PC-9 (cell line): ENCODE measurements at regions not wholly inside any gene's neighbourhood (a gene's known extent, or its start where the extent isn't known, plus 50 kb on each side); places are given as distances from the start of the nearest gene placed in this dataset.

ENCODE experiments used
- BruUV-seq: library from RNA; stranded (reverse); fragments of 400-500 nt; replicated peaks from 2 replicates; lab custom pipeline; 2021; lab: Mats Ljungman, UMichigan
- CTCF ChIA-PET: fragments of 300-600 bp; sonication (Branson Sonifier 250); formaldehyde crosslinking; loops from one replicate; lab custom pipeline; 2022; ENCODE audit warnings: antibody characterized with exemption; lab: Charles Lee
- POLR2A ChIA-PET: fragments of 300-600 bp; sonication (Branson Sonifier 250); formaldehyde crosslinking; loops from one replicate; lab custom pipeline; 2022; ENCODE audit warnings: antibody characterized with exemption; ENCODE audit not compliant: unreplicated experiment; lab: Charles Lee
- DNase-seq, 2 experiments: peaks; one replicate each; pipeline versions ENCODE4 v3.0.0 to v3.0.0-alpha.2; 2015 to 2022; ENCODE audit warnings: mixed read lengths in 1 of 2
- H2AFZ ChIP-seq: fragments of 200-600 bp; sonication (generic); 2 replicates; pipeline ENCODE4 v1.8.1; 2017; ENCODE audit warnings: antibody characterized with exemption
- H3F3A ChIP-seq: fragments of 200-600 bp; sonication (generic); 2 replicates; pipeline ENCODE4 v1.8.1; 2017; ENCODE audit warnings: antibody characterized with exemption, mild to moderate bottlenecking, low read depth; ENCODE audit not compliant: insufficient read depth
- H3K27ac ChIP-seq: fragments of 200-600 bp; sonication (generic); 2 replicates; pipeline ENCODE4 v1.6.1; 2016; ENCODE audit warnings: mixed run types
- H3K27me3 ChIP-seq: fragments of 200-600 bp; sonication (generic); 2 replicates; pipeline ENCODE4 v1.6.1; 2016; ENCODE audit warnings: low read depth, mixed run types; ENCODE audit not compliant: insufficient read depth
- H3K36me3 ChIP-seq: fragments of 200-600 bp; sonication (generic); 2 replicates; pipeline ENCODE4 v1.6.1; 2016; ENCODE audit warnings: low read depth, mixed run types
- H3K4me1 ChIP-seq: fragments of 200-600 bp; sonication (generic); replicated peaks from 2 replicates; pipeline ENCODE4 v1.6.1; 2016; ENCODE audit warnings: mixed run types; ENCODE audit not compliant: insufficient read depth
- H3K4me2 ChIP-seq: fragments of 200-600 bp; sonication (generic); 2 replicates; pipeline ENCODE4 v1.6.1; 2017; ENCODE audit warnings: mixed run types
- H3K4me3 ChIP-seq: fragments of 200-600 bp; sonication (generic); 2 replicates; pipeline ENCODE4 v1.6.1; 2016; ENCODE audit warnings: mixed run types
- H3K79me2 ChIP-seq: fragments of 200-600 bp; sonication (generic); 2 replicates; pipeline ENCODE4 v1.6.1; 2017; ENCODE audit warnings: low read depth, mixed run types
- H3K9me2 ChIP-seq: fragments of 200-600 bp; sonication (generic); 2 replicates; pipeline ENCODE4 v1.8.1; 2017; ENCODE audit warnings: mild to moderate bottlenecking; ENCODE audit not compliant: insufficient read depth
- H3K9me3 ChIP-seq: fragments of 200-600 bp; sonication (generic); 2 replicates; pipeline ENCODE4 v1.8.1; 2016; ENCODE audit warnings: low read depth; ENCODE audit not compliant: insufficient read depth
- H4K20me1 ChIP-seq: fragments of 200-600 bp; sonication (generic); 2 replicates; pipeline ENCODE4 v1.8.1; 2017; ENCODE audit not compliant: insufficient read depth
- CTCF ChIP-seq: fragments of 200-600 bp; sonication (generic); conservative IDR thresholded peaks from 2 replicates; pipeline ENCODE4 v1.6.1; 2017; ENCODE audit warnings: mixed run types, antibody characterized with exemption, mild to moderate bottlenecking, moderate library complexity
- EZH2 ChIP-seq: fragments of 200-600 bp; sonication (generic); IDR thresholded peaks from 2 replicates; pipeline ENCODE4 v1.8.0; 2017; ENCODE audit warnings: antibody characterized with exemption, low read depth
- intact Hi-C: fragments of 100-400 bp; cut with micrococcal nuclease; formaldehyde crosslinking; loops from one replicate; pipeline ENCODE4 v1.10.0; 2022; ENCODE audit not compliant: unreplicated experiment

GRCh38 chr22:22043296-22044078 lies 60.9 kb upstream of the TOP3B start:
- intact Hi-C loops, result no loop called here
- Histone ChIP-seq H2AFZ (no peak overlapping the region), H3K4me3 (no peak overlapping the region), H3K9me3 (no peaks in the 10 kb centered on the region), H3K79me2 (no peaks in the 10 kb centered on the region), H3F3A (no peaks in the 10 kb centered on the region), H3K36me3 (no peaks in the 10 kb centered on the region), H4K20me1 (no peaks in the 10 kb centered on the region), H3K27me3 (peaks cover 26% of the 10 kb centered on the region), H3K4me2 (no peak overlapping the region), H3K9me2 (no peaks in the 10 kb centered on the region), H3K4me1 (no peaks in the 10 kb centered on the region), H3K27ac (no peak overlapping the region)
- TF ChIP-seq CTCF (no peak), EZH2 (no peak)
- DNase-seq, result no peak
- BruUV-seq, result no TSS peak
- ChIA-PET POLR2A (no interaction called here), CTCF (no interaction called here)

GRCh38 chr22:22042599-22043295 lies 60.2 kb upstream of the TOP3B start:
- H4K20me1 ChIP-seq, result no peaks in the 10 kb centered on the region
- H3K9me2 ChIP-seq, result no peaks in the 10 kb centered on the region
- TF ChIP-seq EZH2, result no peak
- no peak for TF ChIP-seq CTCF
- intact Hi-C loops, result no loop called here
- no peak overlapping the region for H3K4me2 ChIP-seq
- H3K9me3 ChIP-seq, result no peaks in the 10 kb centered on the region
- no peaks in the 10 kb centered on the region for H3K4me1 ChIP-seq
- BruUV-seq, result no TSS peak
- H3K36me3 ChIP-seq, result no peaks in the 10 kb centered on the region
- H3F3A ChIP-seq, result no peaks in the 10 kb centered on the region
- no peak overlapping the region for H3K27ac ChIP-seq
- DNase-seq, result no peak
- H2AFZ ChIP-seq, result no peak overlapping the region
- ChIA-PET POLR2A (no interaction called here), CTCF (no interaction called here)
- no peak overlapping the region for H3K4me3 ChIP-seq
- H3K27me3 ChIP-seq, result peaks cover 26% of the 10 kb centered on the region
- H3K79me2 ChIP-seq, result no peaks in the 10 kb centered on the region

GRCh38 chr22:22042009-22042408 lies 59.4 kb upstream of the TOP3B start:
- intact Hi-C loops, result no loop called here
- TF ChIP-seq CTCF, result no peak
- TF ChIP-seq EZH2, result no peak
- H3K79me2 ChIP-seq, result no peaks in the 10 kb centered on the region
- POLR2A ChIA-PET, result no interaction called here
- no peaks in the 10 kb centered on the region for H3F3A ChIP-seq
- H3K4me3 ChIP-seq, result no peak overlapping the region
- DNase-seq, result no peak
- H3K4me2 ChIP-seq, result no peak overlapping the region
- H3K27ac ChIP-seq, result no peak overlapping the region
- no TSS peak for BruUV-seq
- CTCF ChIA-PET, result no interaction called here
- no peaks in the 10 kb centered on the region for H4K20me1 ChIP-seq
- H3K36me3 ChIP-seq, result no peaks in the 10 kb centered on the region
- no peaks in the 10 kb centered on the region for H3K9me3 ChIP-seq
- no peak overlapping the region for H2AFZ ChIP-seq
- peaks cover 26% of the 10 kb centered on the region for H3K27me3 ChIP-seq
- H3K9me2 ChIP-seq, result no peaks in the 10 kb centered on the region
- H3K4me1 ChIP-seq, result no peaks in the 10 kb centered on the region
